ENCODE measurements at regions not wholly inside any gene's neighbourhood (a gene's known extent, or its start where the extent isn't known, plus 50 kb on each side); places are given as distances from the start of the nearest gene placed in this dataset.

DNA sequence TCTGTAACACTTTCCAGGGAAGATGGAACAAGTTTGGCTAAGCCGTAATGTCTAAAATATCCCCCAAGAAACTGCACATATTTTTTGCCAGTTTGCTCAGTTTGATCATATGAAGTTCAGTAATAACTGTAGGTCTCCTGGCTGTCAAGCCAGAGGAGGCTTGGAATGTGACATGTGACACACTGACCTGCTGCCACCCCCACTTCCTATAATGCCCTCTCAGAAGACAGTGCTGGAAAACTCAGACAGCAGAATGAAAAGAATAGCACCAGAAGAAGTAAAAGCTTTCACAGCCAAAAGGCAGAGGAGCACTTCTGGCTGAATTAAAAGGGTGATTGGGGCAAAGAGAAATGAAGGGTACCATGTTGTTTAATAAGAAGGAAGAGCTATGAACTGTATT lies 67.4 kb upstream of the UBAC2 start:
- Histone ChIP-seq H3K9ac (ENCODE audit: low read length) (no peak overlapping the region), H3K79me2 (ENCODE audit: insufficient read depth, low read length) (no peaks in the 10 kb centered on the region), H3K4me1 (ENCODE audit: control insufficient read depth in 1 of 2, insufficient read depth in 2 of 2, low read length in 2 of 2) (no peaks in the 10 kb centered on the region), H3K4me2 (ENCODE audit: low read length) (no peak overlapping the region), H3K27ac (ENCODE audit: low read depth, low read length) (no peak overlapping the region), H2AFZ (ENCODE audit: low read depth, low read length, poor library complexity, severe bottlenecking) (no peak overlapping the region), H4K20me1 (ENCODE audit: insufficient read depth) (no peaks in the 10 kb centered on the region), H3K9me2 (ENCODE audit: insufficient read depth) (no peaks in the 10 kb centered on the region), H3K9me3 (ENCODE audit: control insufficient read depth in 1 of 2, insufficient read depth in 1 of 2, low read depth in 1 of 2, low read length in 2 of 2) (no peaks in the 10 kb centered on the region), H3K36me3 (ENCODE audit: control insufficient read depth in 1 of 2, insufficient read depth in 2 of 2, low read length in 2 of 2) (no peaks in the 10 kb centered on the region), H3K27me3 (ENCODE audit: insufficient read depth, low read length) (no peaks in the 10 kb centered on the region), H3K4me3 (replicated peaks in 1 of 2; ENCODE audit: low read depth in 1 of 2, low read length in 2 of 2) (no peak overlapping the region)
- ATAC-seq (no peak), DNase-seq (ENCODE audit: low read depth, low spot score) (no peak)
- no TSS peak for BruUV-seq (replicated peaks)
- CTCF ChIA-PET: interaction anchor here (1.6 kb wide), 1 partner anchor 43 kb away, joined by 4 read pairs; no protein-coding TSS in a partner anchor
- POLR2A ChIA-PET: no interaction called here
- TF ChIP-seq JUND (IDR thresholded peaks at IDR 0.05) (no peak), EGR1 (IDR thresholded peaks at IDR 0.05; ENCODE audit: low read depth) (no peak), RAD21 (IDR thresholded peaks at IDR 0.05; ENCODE audit: low read depth) (no peak), ELF1 (IDR thresholded peaks at IDR 0.05; ENCODE audit: borderline replicate concordance, low read depth) (no peak), ZFX (IDR thresholded peaks at IDR 0.05) (no peak), REST (IDR thresholded peaks at IDR 0.05; ENCODE audit: low read depth) (no peak), EZH2 (IDR thresholded peaks at IDR 0.05) (no peak), SRF (IDR thresholded peaks at IDR 0.05; ENCODE audit: low read depth) (no peak), POLR2AphosphoS5 (IDR thresholded peaks at IDR 0.05; ENCODE audit: low read depth, low read length) (no peak), YY1 (IDR thresholded peaks at IDR 0.05; ENCODE audit: extremely low read depth, insufficient replicate concordance, low read depth, low read length) (no peak), SP1 (IDR thresholded peaks at IDR 0.05; ENCODE audit: low read depth) (no peak), MAX (IDR thresholded peaks at IDR 0.05) (no peak), CEBPB (IDR thresholded peaks at IDR 0.05; ENCODE audit: low read depth) (no peak), FOSL1 (IDR thresholded peaks at IDR 0.05; ENCODE audit: low read depth) (no peak), CBX3 (IDR thresholded peaks at IDR 0.05; ENCODE audit: low read depth) (no peak), TCF7L2 (IDR thresholded peaks at IDR 0.05; ENCODE audit: borderline replicate concordance, extremely low read depth, insufficient read depth, insufficient read length) (no peak), POLR2A (IDR thresholded peaks at IDR 0.05; ENCODE audit: borderline replicate concordance, extremely low read depth, insufficient read depth, insufficient read length) (no peak)
- TF ChIP-seq, protein P1, sequence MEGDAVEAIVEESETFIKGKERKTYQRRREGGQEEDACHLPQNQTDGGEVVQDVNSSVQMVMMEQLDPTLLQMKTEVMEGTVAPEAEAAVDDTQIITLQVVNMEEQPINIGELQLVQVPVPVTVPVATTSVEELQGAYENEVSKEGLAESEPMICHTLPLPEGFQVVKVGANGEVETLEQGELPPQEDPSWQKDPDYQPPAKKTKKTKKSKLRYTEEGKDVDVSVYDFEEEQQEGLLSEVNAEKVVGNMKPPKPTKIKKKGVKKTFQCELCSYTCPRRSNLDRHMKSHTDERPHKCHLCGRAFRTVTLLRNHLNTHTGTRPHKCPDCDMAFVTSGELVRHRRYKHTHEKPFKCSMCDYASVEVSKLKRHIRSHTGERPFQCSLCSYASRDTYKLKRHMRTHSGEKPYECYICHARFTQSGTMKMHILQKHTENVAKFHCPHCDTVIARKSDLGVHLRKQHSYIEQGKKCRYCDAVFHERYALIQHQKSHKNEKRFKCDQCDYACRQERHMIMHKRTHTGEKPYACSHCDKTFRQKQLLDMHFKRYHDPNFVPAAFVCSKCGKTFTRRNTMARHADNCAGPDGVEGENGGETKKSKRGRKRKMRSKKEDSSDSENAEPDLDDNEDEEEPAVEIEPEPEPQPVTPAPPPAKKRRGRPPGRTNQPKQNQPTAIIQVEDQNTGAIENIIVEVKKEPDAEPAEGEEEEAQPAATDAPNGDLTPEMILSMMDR (IDR thresholded peaks at IDR 0.05 in 2 of 3, conservative IDR thresholded peaks at IDR 0.05 in 1 of 3; ENCODE audit: borderline replicate concordance in 1 of 3, insufficient read depth in 1 of 3, low read depth in 2 of 3, low read length in 2 of 3): no peak
- TF ChIP-seq, protein P2, sequence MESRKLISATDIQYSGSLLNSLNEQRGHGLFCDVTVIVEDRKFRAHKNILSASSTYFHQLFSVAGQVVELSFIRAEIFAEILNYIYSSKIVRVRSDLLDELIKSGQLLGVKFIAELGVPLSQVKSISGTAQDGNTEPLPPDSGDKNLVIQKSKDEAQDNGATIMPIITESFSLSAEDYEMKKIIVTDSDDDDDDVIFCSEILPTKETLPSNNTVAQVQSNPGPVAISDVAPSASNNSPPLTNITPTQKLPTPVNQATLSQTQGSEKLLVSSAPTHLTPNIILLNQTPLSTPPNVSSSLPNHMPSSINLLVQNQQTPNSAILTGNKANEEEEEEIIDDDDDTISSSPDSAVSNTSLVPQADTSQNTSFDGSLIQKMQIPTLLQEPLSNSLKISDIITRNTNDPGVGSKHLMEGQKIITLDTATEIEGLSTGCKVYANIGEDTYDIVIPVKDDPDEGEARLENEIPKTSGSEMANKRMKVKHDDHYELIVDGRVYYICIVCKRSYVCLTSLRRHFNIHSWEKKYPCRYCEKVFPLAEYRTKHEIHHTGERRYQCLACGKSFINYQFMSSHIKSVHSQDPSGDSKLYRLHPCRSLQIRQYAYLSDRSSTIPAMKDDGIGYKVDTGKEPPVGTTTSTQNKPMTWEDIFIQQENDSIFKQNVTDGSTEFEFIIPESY (IDR thresholded peaks at IDR 0.05; ENCODE audit: extremely low read depth, insufficient replicate concordance, low read length): no peak
- intact Hi-C loops (cut with micrococcal nuclease): no loop called here
- RAD21 ChIA-PET (ENCODE audit: low non-redundant PET in 1 of 2, low total read pairs in 2 of 2, uncharacterized antibody in 2 of 2, unreplicated experiment in 2 of 2): no interaction called here

Data from HCT116 (cell line).